ENCODE measurements at regions not wholly inside any gene's neighbourhood (a gene's known extent, or its start where the extent isn't known, plus 50 kb on each side); places are given as distances from the start of the nearest gene placed in this dataset.

GRCh38 chr1:213697192-213697802 is 290.5 kb upstream of the PROX1 start:
- no peak for TF ChIP-seq SIN3A (IDR thresholded peaks at IDR 0.05; ENCODE audit: borderline replicate concordance, insufficient read depth, low read depth, low read length)
- TF ChIP-seq CTCF (IDR thresholded peaks at IDR 0.05), result no peak
- no peak for TF ChIP-seq TCF7L2 (IDR thresholded peaks at IDR 0.05; ENCODE audit: low read depth, low read length)
- no peak for TF ChIP-seq POLR2AphosphoS5 (IDR thresholded peaks at IDR 0.05; ENCODE audit: low read depth, low read length)
- TF ChIP-seq, protein P1, sequence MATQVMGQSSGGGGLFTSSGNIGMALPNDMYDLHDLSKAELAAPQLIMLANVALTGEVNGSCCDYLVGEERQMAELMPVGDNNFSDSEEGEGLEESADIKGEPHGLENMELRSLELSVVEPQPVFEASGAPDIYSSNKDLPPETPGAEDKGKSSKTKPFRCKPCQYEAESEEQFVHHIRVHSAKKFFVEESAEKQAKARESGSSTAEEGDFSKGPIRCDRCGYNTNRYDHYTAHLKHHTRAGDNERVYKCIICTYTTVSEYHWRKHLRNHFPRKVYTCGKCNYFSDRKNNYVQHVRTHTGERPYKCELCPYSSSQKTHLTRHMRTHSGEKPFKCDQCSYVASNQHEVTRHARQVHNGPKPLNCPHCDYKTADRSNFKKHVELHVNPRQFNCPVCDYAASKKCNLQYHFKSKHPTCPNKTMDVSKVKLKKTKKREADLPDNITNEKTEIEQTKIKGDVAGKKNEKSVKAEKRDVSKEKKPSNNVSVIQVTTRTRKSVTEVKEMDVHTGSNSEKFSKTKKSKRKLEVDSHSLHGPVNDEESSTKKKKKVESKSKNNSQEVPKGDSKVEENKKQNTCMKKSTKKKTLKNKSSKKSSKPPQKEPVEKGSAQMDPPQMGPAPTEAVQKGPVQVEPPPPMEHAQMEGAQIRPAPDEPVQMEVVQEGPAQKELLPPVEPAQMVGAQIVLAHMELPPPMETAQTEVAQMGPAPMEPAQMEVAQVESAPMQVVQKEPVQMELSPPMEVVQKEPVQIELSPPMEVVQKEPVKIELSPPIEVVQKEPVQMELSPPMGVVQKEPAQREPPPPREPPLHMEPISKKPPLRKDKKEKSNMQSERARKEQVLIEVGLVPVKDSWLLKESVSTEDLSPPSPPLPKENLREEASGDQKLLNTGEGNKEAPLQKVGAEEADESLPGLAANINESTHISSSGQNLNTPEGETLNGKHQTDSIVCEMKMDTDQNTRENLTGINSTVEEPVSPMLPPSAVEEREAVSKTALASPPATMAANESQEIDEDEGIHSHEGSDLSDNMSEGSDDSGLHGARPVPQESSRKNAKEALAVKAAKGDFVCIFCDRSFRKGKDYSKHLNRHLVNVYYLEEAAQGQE (IDR thresholded peaks at IDR 0.05; ENCODE audit: insufficient read depth in 1 of 2, low read depth in 2 of 2, low read length in 1 of 2), result no peak
- Histone ChIP-seq H3K9me3 (ENCODE audit: control insufficient read depth, insufficient read depth, low read depth, low read length) (no peaks in the 10 kb centered on the region), H3K4me3 (ENCODE audit: low read depth in 2 of 2, low read length in 2 of 2) (no peak overlapping the region), H3K36me3 (ENCODE audit: control insufficient read depth, insufficient read depth, low read length) (no peaks in the 10 kb centered on the region), H3K4me1 (ENCODE audit: control insufficient read depth, insufficient read depth, low read length) (no peaks in the 10 kb centered on the region), H3K27me3 (ENCODE audit: control insufficient read depth, insufficient read depth, low read length) (no peaks in the 10 kb centered on the region), H3K27ac (ENCODE audit: low read length) (no peak overlapping the region)
- CTCF ChIA-PET, result interaction anchor here (0.5 kb wide), 1 partner anchor 383 kb away, joined by 3 read pairs; no protein-coding TSS in a partner anchor
- no peak for ATAC-seq
- BruUV-seq (replicated peaks), result no TSS peak
- in situ Hi-C loops (cut with HindIII; ENCODE audit: low pct_unique_long_range_greater_than_20kb, low sequenced_read_pairs), result no loop called here
- no peak for DNase-seq (ENCODE audit: low read depth, low spot score)
- POLR2A ChIA-PET, result no interaction called here
- intact Hi-C loops (cut with micrococcal nuclease; ENCODE audit: unreplicated experiment), result no loop called here

- Histone ChIP-seq H3K27ac (ENCODE audit: low read length) (no peak overlapping the region), H3K9me3 (ENCODE audit: control insufficient read depth, insufficient read depth, low read depth, low read length) (no peaks in the 10 kb centered on the region), H3K36me3 (ENCODE audit: control insufficient read depth, insufficient read depth, low read length) (no peaks in the 10 kb centered on the region), H3K27me3 (ENCODE audit: control insufficient read depth, insufficient read depth, low read length) (no peaks in the 10 kb centered on the region), H3K4me1 (ENCODE audit: control insufficient read depth, insufficient read depth, low read length) (no peaks in the 10 kb centered on the region), H3K4me3 (ENCODE audit: low read depth in 2 of 2, low read length in 2 of 2) (no peak overlapping the region)
- no peak for ATAC-seq
- ChIA-PET CTCF (no interaction called here), POLR2A (no interaction called here)
- in situ Hi-C loops (cut with HindIII; ENCODE audit: low pct_unique_long_range_greater_than_20kb, low sequenced_read_pairs), result no loop called here
- TF ChIP-seq, protein P1 (IDR thresholded peaks at IDR 0.05; ENCODE audit: insufficient read depth in 1 of 2, low read depth in 2 of 2, low read length in 1 of 2), result no peak
- no peak for TF ChIP-seq SIN3A (IDR thresholded peaks at IDR 0.05; ENCODE audit: borderline replicate concordance, insufficient read depth, low read depth, low read length)
- no peak for TF ChIP-seq POLR2AphosphoS5 (IDR thresholded peaks at IDR 0.05; ENCODE audit: low read depth, low read length)
- TF ChIP-seq TCF7L2 (IDR thresholded peaks at IDR 0.05; ENCODE audit: low read depth, low read length), result no peak
- no peak for TF ChIP-seq CTCF (IDR thresholded peaks at IDR 0.05)
- no TSS peak for BruUV-seq (replicated peaks)
- DNase-seq (ENCODE audit: low read depth, low spot score), result no peak
- intact Hi-C loops (cut with micrococcal nuclease; ENCODE audit: unreplicated experiment), result no loop called here
Observed at GRCh38 chr1:213698092-213698702, 289.6 kb upstream of the PROX1 start.

All from Panc1 (cell line).